ENCODE measurements at regions not wholly inside any gene's neighbourhood (a gene's known extent, or its start where the extent isn't known, plus 50 kb on each side); places are given as distances from the start of the nearest gene placed in this dataset.
"Not testable (repeated sequence)": the region's sequence is repeated elsewhere in the genome, so short reads cannot be mapped to it uniquely, and the experiment has no call there.

GRCh38 chr16:29210299-29211150 lies 196.0 kb downstream of the NPIPB11 start:
- not testable (repeated sequence) for TF ChIP-seq CTCF, POLR2A (IDR thresholded peaks at IDR 0.05)

All from body of pancreas (tissue), 4 donors.